ENCODE measurements at regions not wholly inside any gene's neighbourhood (a gene's known extent, or its start where the extent isn't known, plus 50 kb on each side); places are given as distances from the start of the nearest gene placed in this dataset.

DNA sequence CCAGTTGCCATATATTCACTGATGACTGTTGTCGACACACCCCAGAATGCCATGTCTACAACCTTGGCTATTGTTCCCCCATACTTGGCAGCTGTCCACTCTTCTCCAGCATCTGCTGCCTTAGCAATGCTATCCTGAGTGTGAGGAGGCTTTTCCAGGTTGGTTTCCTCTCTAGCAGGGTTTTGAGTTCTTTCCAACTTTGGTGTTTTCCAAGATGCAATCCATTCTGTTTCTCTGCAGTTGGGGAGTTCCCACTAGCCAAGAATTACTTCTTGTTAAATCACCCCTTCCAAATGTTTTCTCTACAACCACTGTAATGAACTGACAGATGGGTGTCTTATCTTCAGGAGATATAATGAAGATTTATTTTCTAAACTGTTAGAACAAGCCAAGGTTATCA is 617.4 kb downstream of the CCSER2 start:
- Histone ChIP-seq H3K4me3 (ENCODE audit: insufficient read depth, low read length, poor library complexity, severe bottlenecking) (no peak overlapping the region), H3K27me3 (ENCODE audit: low read length) (no peaks in the 10 kb centered on the region)

DNA sequence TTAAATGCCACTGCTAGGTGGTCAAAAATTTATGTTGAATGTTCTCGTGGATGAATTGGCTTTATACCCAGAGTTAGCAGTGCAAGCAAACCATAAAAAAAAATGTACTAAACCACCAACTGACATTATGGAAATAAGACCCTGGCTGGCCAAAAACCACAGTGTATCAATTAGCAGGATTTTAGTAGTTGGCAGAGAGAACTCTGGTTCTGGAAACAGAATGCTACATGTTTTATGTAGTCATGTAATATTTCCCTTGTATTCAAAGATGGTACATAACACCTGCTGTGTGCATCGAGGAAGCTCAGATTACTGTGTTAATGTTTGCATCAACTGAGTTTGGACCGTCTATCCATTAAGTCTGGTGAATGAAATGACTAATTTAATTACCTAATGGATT is 618.5 kb downstream of the CCSER2 start:
- H3K4me2 ChIP-seq (ENCODE audit: low read depth, low read length, poor library complexity, severe bottlenecking) = no peak overlapping the region
- H3K9ac ChIP-seq (ENCODE audit: low read length) = no peak overlapping the region
- no peaks in the 10 kb centered on the region for H3K36me3 ChIP-seq (ENCODE audit: low read length)
- no peaks in the 10 kb centered on the region for H4K20me1 ChIP-seq (ENCODE audit: low read depth, low read length)
- H3F3A ChIP-seq (ENCODE audit: insufficient read depth) = no peaks in the 10 kb centered on the region
- TF ChIP-seq, protein P1, sequence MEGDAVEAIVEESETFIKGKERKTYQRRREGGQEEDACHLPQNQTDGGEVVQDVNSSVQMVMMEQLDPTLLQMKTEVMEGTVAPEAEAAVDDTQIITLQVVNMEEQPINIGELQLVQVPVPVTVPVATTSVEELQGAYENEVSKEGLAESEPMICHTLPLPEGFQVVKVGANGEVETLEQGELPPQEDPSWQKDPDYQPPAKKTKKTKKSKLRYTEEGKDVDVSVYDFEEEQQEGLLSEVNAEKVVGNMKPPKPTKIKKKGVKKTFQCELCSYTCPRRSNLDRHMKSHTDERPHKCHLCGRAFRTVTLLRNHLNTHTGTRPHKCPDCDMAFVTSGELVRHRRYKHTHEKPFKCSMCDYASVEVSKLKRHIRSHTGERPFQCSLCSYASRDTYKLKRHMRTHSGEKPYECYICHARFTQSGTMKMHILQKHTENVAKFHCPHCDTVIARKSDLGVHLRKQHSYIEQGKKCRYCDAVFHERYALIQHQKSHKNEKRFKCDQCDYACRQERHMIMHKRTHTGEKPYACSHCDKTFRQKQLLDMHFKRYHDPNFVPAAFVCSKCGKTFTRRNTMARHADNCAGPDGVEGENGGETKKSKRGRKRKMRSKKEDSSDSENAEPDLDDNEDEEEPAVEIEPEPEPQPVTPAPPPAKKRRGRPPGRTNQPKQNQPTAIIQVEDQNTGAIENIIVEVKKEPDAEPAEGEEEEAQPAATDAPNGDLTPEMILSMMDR (IDR thresholded peaks at IDR 0.05; ENCODE audit: insufficient read depth, low read length, poor library complexity, severe bottlenecking) = no peak
- TF ChIP-seq EZH2phosphoT487 (conservative IDR thresholded peaks at IDR 0.05; ENCODE audit: low read length) = no peak
- H3K27ac ChIP-seq (ENCODE audit: low read depth, low read length) = no peak overlapping the region
- H3K27me3 ChIP-seq (ENCODE audit: low read length) = no peaks in the 10 kb centered on the region
- no peaks in the 10 kb centered on the region for H3K79me2 ChIP-seq (ENCODE audit: insufficient read depth, low read length)
- H3K4me3 ChIP-seq (ENCODE audit: insufficient read depth, low read length, poor library complexity, severe bottlenecking) = no peak overlapping the region
- H2AFZ ChIP-seq (ENCODE audit: low read depth, low read length, severe bottlenecking) = no peak overlapping the region
- no peaks in the 10 kb centered on the region for H3K9me2 ChIP-seq (replicated peaks; ENCODE audit: insufficient read depth, low read length)
- no peaks in the 10 kb centered on the region for H3K9me3 ChIP-seq (ENCODE audit: insufficient read depth, low read length)

More for the DNA sequence above, 617.4 kb downstream of the CCSER2 start:
- no peaks in the 10 kb centered on the region for H3K79me2 ChIP-seq (ENCODE audit: insufficient read depth, low read length)
- H3K27ac ChIP-seq (ENCODE audit: low read depth, low read length) = no peak overlapping the region
- H4K20me1 ChIP-seq (ENCODE audit: low read depth, low read length) = no peaks in the 10 kb centered on the region
- H3F3A ChIP-seq (ENCODE audit: insufficient read depth) = no peaks in the 10 kb centered on the region
- no peaks in the 10 kb centered on the region for H3K9me3 ChIP-seq (ENCODE audit: insufficient read depth, low read length)
- no peak overlapping the region for H2AFZ ChIP-seq (ENCODE audit: low read depth, low read length, severe bottlenecking)
- TF ChIP-seq EZH2phosphoT487 (conservative IDR thresholded peaks at IDR 0.05; ENCODE audit: low read length) = no peak
- TF ChIP-seq, protein P1 (IDR thresholded peaks at IDR 0.05; ENCODE audit: insufficient read depth, low read length, poor library complexity, severe bottlenecking) = no peak
- H3K4me2 ChIP-seq (ENCODE audit: low read depth, low read length, poor library complexity, severe bottlenecking) = no peak overlapping the region
- H3K9ac ChIP-seq (ENCODE audit: low read length) = no peak overlapping the region
- no peaks in the 10 kb centered on the region for H3K9me2 ChIP-seq (replicated peaks; ENCODE audit: insufficient read depth, low read length)
- H3K36me3 ChIP-seq (ENCODE audit: low read length) = no peaks in the 10 kb centered on the region

DNA sequence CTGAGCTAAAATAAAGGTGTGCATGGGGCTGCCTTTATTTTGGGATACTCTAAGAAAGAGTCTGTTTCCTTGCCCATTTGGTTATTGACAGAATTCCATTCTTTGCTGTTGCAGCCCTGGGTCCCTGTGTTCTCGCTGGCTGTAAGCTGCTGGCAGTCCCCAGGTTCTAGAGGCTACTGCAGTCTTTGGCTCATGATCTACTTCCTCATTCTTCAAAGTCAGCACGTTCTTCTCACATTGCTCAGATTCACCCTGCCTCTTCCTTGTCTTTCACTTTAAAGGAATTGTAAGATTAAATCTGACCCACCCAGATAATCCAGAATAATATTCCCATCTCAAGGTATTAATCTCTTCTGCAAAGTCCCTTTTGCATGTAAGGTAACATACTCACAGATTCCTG is 620.3 kb downstream of the CCSER2 start:
- Histone ChIP-seq H3F3A (ENCODE audit: insufficient read depth) (no peaks in the 10 kb centered on the region), H3K27ac (ENCODE audit: low read depth, low read length) (no peak overlapping the region), H4K20me1 (ENCODE audit: low read depth, low read length) (no peaks in the 10 kb centered on the region), H3K4me3 (ENCODE audit: insufficient read depth, low read length, poor library complexity, severe bottlenecking) (no peak overlapping the region), H3K9ac (ENCODE audit: low read length) (no peak overlapping the region), H3K9me2 (replicated peaks; ENCODE audit: insufficient read depth, low read length) (no peaks in the 10 kb centered on the region), H3K9me3 (ENCODE audit: insufficient read depth, low read length) (no peaks in the 10 kb centered on the region), H3K79me2 (ENCODE audit: insufficient read depth, low read length) (no peaks in the 10 kb centered on the region), H3K27me3 (ENCODE audit: low read length) (no peaks in the 10 kb centered on the region), H3K4me2 (ENCODE audit: low read depth, low read length, poor library complexity, severe bottlenecking) (no peak overlapping the region), H2AFZ (ENCODE audit: low read depth, low read length, severe bottlenecking) (no peak overlapping the region), H3K36me3 (ENCODE audit: low read length) (no peaks in the 10 kb centered on the region)
- no peak for TF ChIP-seq EZH2phosphoT487 (conservative IDR thresholded peaks at IDR 0.05; ENCODE audit: low read length)
- TF ChIP-seq, protein P1 (IDR thresholded peaks at IDR 0.05; ENCODE audit: insufficient read depth, low read length, poor library complexity, severe bottlenecking) = no peak
